ENCODE measurements at regions not wholly inside any gene's neighbourhood (a gene's known extent, or its start where the extent isn't known, plus 50 kb on each side); places are given as distances from the start of the nearest gene placed in this dataset.

- H3K27ac ChIP-seq (ENCODE audit: low read depth, low read length), result no peak overlapping the region
- H3K9me3 ChIP-seq (ENCODE audit: control insufficient read depth in 5 of 5, low read length in 5 of 5), result no peaks in the 10 kb centered on the region
- no peaks in the 10 kb centered on the region for H3K27me3 ChIP-seq (ENCODE audit: control insufficient read depth in 5 of 5, insufficient read depth in 4 of 5, low read length in 5 of 5)
- H3K4me1 ChIP-seq (ENCODE audit: control insufficient read depth in 5 of 5, insufficient read depth in 5 of 5, low read length in 5 of 5), result peaks cover 3 to 31% (median 16%) of the 10 kb centered on the region in 5 donors
- H3K9ac ChIP-seq (ENCODE audit: low read length in 5 of 5), result no peak overlapping the region
- H3K4me3 ChIP-seq (ENCODE audit: low read depth in 1 of 5, low read length in 5 of 5), result no peak overlapping the region
- no peaks in the 10 kb centered on the region for H3K36me3 ChIP-seq (ENCODE audit: control insufficient read depth in 5 of 5, insufficient read depth in 5 of 5, low read length in 5 of 5)
Measured at GRCh38 chr20:17858450-17859001, 110.1 kb downstream of the SNX5 start.

GRCh38 chr20:17857639-17858449 lies 110.8 kb downstream of the SNX5 start:
- no peaks in the 10 kb centered on the region for H3K9me3 ChIP-seq (ENCODE audit: control insufficient read depth in 5 of 5, low read length in 5 of 5)
- no peaks in the 10 kb centered on the region for H3K36me3 ChIP-seq (ENCODE audit: control insufficient read depth in 5 of 5, insufficient read depth in 5 of 5, low read length in 5 of 5)
- no peak overlapping the region for H3K27ac ChIP-seq (ENCODE audit: low read depth, low read length)
- no peaks in the 10 kb centered on the region for H3K27me3 ChIP-seq (ENCODE audit: control insufficient read depth in 5 of 5, insufficient read depth in 4 of 5, low read length in 5 of 5)
- no peak overlapping the region for H3K9ac ChIP-seq (ENCODE audit: low read length in 5 of 5)
- H3K4me1 ChIP-seq (ENCODE audit: control insufficient read depth in 5 of 5, insufficient read depth in 5 of 5, low read length in 5 of 5), result peaks cover 3 to 28% (median 12%) of the 10 kb centered on the region in 5 donors
- H3K4me3 ChIP-seq (ENCODE audit: low read depth in 1 of 5, low read length in 5 of 5), result no peak overlapping the region

GRCh38 chr20:17856837-17857605 lies 111.6 kb downstream of the SNX5 start:
- H3K4me3 ChIP-seq (ENCODE audit: low read depth in 1 of 5, low read length in 5 of 5), result no peak overlapping the region
- no peaks in the 10 kb centered on the region for H3K36me3 ChIP-seq (ENCODE audit: control insufficient read depth in 5 of 5, insufficient read depth in 5 of 5, low read length in 5 of 5)
- H3K9ac ChIP-seq (ENCODE audit: low read length in 5 of 5), result no peak overlapping the region
- no peaks in the 10 kb centered on the region for H3K27me3 ChIP-seq (ENCODE audit: control insufficient read depth in 5 of 5, insufficient read depth in 4 of 5, low read length in 5 of 5)
- no peak overlapping the region for H3K27ac ChIP-seq (ENCODE audit: low read depth, low read length)
- H3K4me1 ChIP-seq (ENCODE audit: control insufficient read depth in 5 of 5, insufficient read depth in 5 of 5, low read length in 5 of 5), result peaks cover 3 to 28% (median 12%) of the 10 kb centered on the region in 5 donors
- H3K9me3 ChIP-seq (ENCODE audit: control insufficient read depth in 5 of 5, low read length in 5 of 5), result no peaks in the 10 kb centered on the region

GRCh38 chr20:17856024-17856564 lies 112.5 kb downstream of the SNX5 start:
- Histone ChIP-seq H3K9me3 (ENCODE audit: control insufficient read depth in 5 of 5, low read length in 5 of 5) (no peaks in the 10 kb centered on the region), H3K27me3 (ENCODE audit: control insufficient read depth in 5 of 5, insufficient read depth in 4 of 5, low read length in 5 of 5) (no peaks in the 10 kb centered on the region), H3K36me3 (ENCODE audit: control insufficient read depth in 5 of 5, insufficient read depth in 5 of 5, low read length in 5 of 5) (no peaks in the 10 kb centered on the region), H3K4me1 (ENCODE audit: control insufficient read depth in 5 of 5, insufficient read depth in 5 of 5, low read length in 5 of 5) (peaks cover 3 to 28% (median 12%) of the 10 kb centered on the region in 5 donors), H3K4me3 (ENCODE audit: low read depth in 1 of 5, low read length in 5 of 5) (no peak overlapping the region), H3K27ac (ENCODE audit: low read depth, low read length) (no peak overlapping the region), H3K9ac (ENCODE audit: low read length in 5 of 5) (no peak overlapping the region)

GRCh38 chr20:17854307-17854903 lies 114.2 kb downstream of the SNX5 start:
- H3K36me3 ChIP-seq (ENCODE audit: control insufficient read depth in 5 of 5, insufficient read depth in 5 of 5, low read length in 5 of 5), result no peaks in the 10 kb centered on the region
- H3K27me3 ChIP-seq (ENCODE audit: control insufficient read depth in 5 of 5, insufficient read depth in 4 of 5, low read length in 5 of 5), result no peaks in the 10 kb centered on the region
- H3K4me3 ChIP-seq (ENCODE audit: low read depth in 1 of 5, low read length in 5 of 5), result no peak overlapping the region
- H3K27ac ChIP-seq (ENCODE audit: low read depth, low read length), result no peak overlapping the region
- H3K4me1 ChIP-seq (ENCODE audit: control insufficient read depth in 5 of 5, insufficient read depth in 5 of 5, low read length in 5 of 5), result peaks cover 10 to 30% (median 20%) of the 10 kb centered on the region in 5 donors
- no peak overlapping the region for H3K9ac ChIP-seq (ENCODE audit: low read length in 5 of 5)
- H3K9me3 ChIP-seq (ENCODE audit: control insufficient read depth in 5 of 5, low read length in 5 of 5), result peaks cover 0 to 6% (median 4%) of the 10 kb centered on the region in 5 donors

- Histone ChIP-seq H3K36me3 (ENCODE audit: control insufficient read depth in 5 of 5, insufficient read depth in 5 of 5, low read length in 5 of 5) (no peaks in the 10 kb centered on the region), H3K4me3 (ENCODE audit: low read depth in 1 of 5, low read length in 5 of 5) (no peak overlapping the region), H3K9me3 (ENCODE audit: control insufficient read depth in 5 of 5, low read length in 5 of 5) (peaks cover 0 to 8% (median 6%) of the 10 kb centered on the region in 5 donors), H3K4me1 (ENCODE audit: control insufficient read depth in 5 of 5, insufficient read depth in 5 of 5, low read length in 5 of 5) (peaks cover 10 to 33% (median 17%) of the 10 kb centered on the region in 5 donors), H3K27ac (ENCODE audit: low read depth, low read length) (no peak overlapping the region), H3K27me3 (ENCODE audit: control insufficient read depth in 5 of 5, insufficient read depth in 4 of 5, low read length in 5 of 5) (no peaks in the 10 kb centered on the region), H3K9ac (ENCODE audit: low read length in 5 of 5) (no peak overlapping the region)
Measured at GRCh38 chr20:17852323-17852722, 116.3 kb downstream of the SNX5 start.

GRCh38 chr20:17850684-17851026 lies 117.9 kb downstream of the SNX5 start:
- no peak overlapping the region for H3K9ac ChIP-seq (ENCODE audit: low read length in 5 of 5)
- H3K4me1 ChIP-seq (ENCODE audit: control insufficient read depth in 5 of 5, insufficient read depth in 5 of 5, low read length in 5 of 5), result peaks cover 10 to 43% (median 26%) of the 10 kb centered on the region in 5 donors
- H3K9me3 ChIP-seq (ENCODE audit: control insufficient read depth in 5 of 5, low read length in 5 of 5), result peaks cover 0 to 8% (median 6%) of the 10 kb centered on the region in 5 donors
- no peaks in the 10 kb centered on the region for H3K36me3 ChIP-seq (ENCODE audit: control insufficient read depth in 5 of 5, insufficient read depth in 5 of 5, low read length in 5 of 5)
- H3K27ac ChIP-seq (ENCODE audit: low read depth, low read length), result peak overlapping the region; percentile 83
- H3K4me3 ChIP-seq (ENCODE audit: low read depth in 1 of 5, low read length in 5 of 5), result peak overlapping the region in 1 of 5 donors; percentile 32
- H3K27me3 ChIP-seq (ENCODE audit: control insufficient read depth in 5 of 5, insufficient read depth in 4 of 5, low read length in 5 of 5), result no peaks in the 10 kb centered on the region

GRCh38 chr20:17849901-17850683 lies 118.5 kb downstream of the SNX5 start:
- H3K9ac ChIP-seq (ENCODE audit: low read length in 5 of 5), result no peak overlapping the region
- H3K9me3 ChIP-seq (ENCODE audit: control insufficient read depth in 5 of 5, low read length in 5 of 5), result peaks cover 0 to 8% (median 6%) of the 10 kb centered on the region in 5 donors
- no peaks in the 10 kb centered on the region for H3K27me3 ChIP-seq (ENCODE audit: control insufficient read depth in 5 of 5, insufficient read depth in 4 of 5, low read length in 5 of 5)
- peak overlapping the region in 2 of 5 donors; percentile 15 to 32 for H3K4me3 ChIP-seq (ENCODE audit: low read depth in 1 of 5, low read length in 5 of 5)
- H3K36me3 ChIP-seq (ENCODE audit: control insufficient read depth in 5 of 5, insufficient read depth in 5 of 5, low read length in 5 of 5), result no peaks in the 10 kb centered on the region
- H3K4me1 ChIP-seq (ENCODE audit: control insufficient read depth in 5 of 5, insufficient read depth in 5 of 5, low read length in 5 of 5), result peaks cover 10 to 43% (median 26%) of the 10 kb centered on the region in 5 donors
- peak overlapping the region; percentile 83 for H3K27ac ChIP-seq (ENCODE audit: low read depth, low read length)

All from subcutaneous abdominal adipose tissue (tissue), 5 donors.